CD4-positive, alpha-beta memory T cell (primary cell): ENCODE measurements at regions not wholly inside any gene's neighbourhood (a gene's known extent, or its start where the extent isn't known, plus 50 kb on each side); places are given as distances from the start of the nearest gene placed in this dataset.

Experiments used
- CTCF ChIA-PET: fragments of 350-600 bp; sonication (Branson Sonifier 250); formaldehyde crosslinking; loops from one replicate; lab custom pipeline; 2021; ENCODE audit warnings: inconsistent platforms; ENCODE audit not compliant: partially characterized antibody; lab: Charles Lee
- POLR2A ChIA-PET: fragments of 350-600 bp; sonication (Branson Sonifier 250); formaldehyde crosslinking; loops from one replicate; lab custom pipeline; 2021; ENCODE audit not compliant: partially characterized antibody; lab: Charles Lee
- DNase-seq, 5 donors: peaks; one replicate each; pipeline versions ENCODE4 v3.0.0 to v3.0.0-alpha.2; 2020 to 2022; ENCODE audit warnings: mixed read lengths in 1 of 5
- H3K27ac ChIP-seq: one replicate; pipeline ENCODE4 v1.7.0; 2013; ENCODE audit warnings: low read depth, low read length
- H3K27me3 ChIP-seq: 2 replicates; pipeline ENCODE4 v1.7.0; 2013; ENCODE audit warnings: mild to moderate bottlenecking, low read length, moderate library complexity; ENCODE audit not compliant: insufficient read depth
- H3K36me3 ChIP-seq: 2 replicates; pipeline ENCODE4 v1.7.0; 2013; ENCODE audit warnings: mild to moderate bottlenecking, low read length, moderate library complexity; ENCODE audit not compliant: insufficient read depth
- H3K4me1 ChIP-seq: 2 replicates; pipeline ENCODE4 v1.7.0; 2013; ENCODE audit warnings: mild to moderate bottlenecking, low read length, moderate library complexity; ENCODE audit not compliant: insufficient read depth
- H3K4me3 ChIP-seq, 2 donors: one replicate each; pipeline ENCODE4 v1.7.0; 2013; ENCODE audit warnings: low read length in 2 of 2, mild to moderate bottlenecking in 1 of 2
- H3K9me3 ChIP-seq, 2 donors: one replicate each; pipeline ENCODE4 v1.7.0; 2013; ENCODE audit warnings: low read length in 2 of 2, control low read depth in 1 of 2; ENCODE audit not compliant: control insufficient read depth in 1 of 2
- H3K27ac Mint-ChIP-seq, 7 donors: one replicate each; pipeline ENCODE4 v1.8.0; 2020 to 2021; ENCODE audit warnings: mixed read lengths in 7 of 7, mild to moderate bottlenecking in 6 of 7, inconsistent platforms in 3 of 7, moderate library complexity in 3 of 7
- H3K27me3 Mint-ChIP-seq, 2 donors: one replicate each; pipeline ENCODE4 v1.8.0; 2020 to 2021; ENCODE audit warnings: mixed read lengths in 2 of 2
- H3K36me3 Mint-ChIP-seq, 2 donors: one replicate each; pipeline ENCODE4 v1.8.0; 2020 to 2021; ENCODE audit warnings: mixed read lengths in 2 of 2, inconsistent platforms in 1 of 2, mild to moderate bottlenecking in 1 of 2
- H3K4me1 Mint-ChIP-seq, 4 donors: one replicate each; pipeline ENCODE4 v1.8.0; 2020 to 2021; ENCODE audit warnings: mixed read lengths in 4 of 4, mild to moderate bottlenecking in 1 of 4
- H3K4me3 Mint-ChIP-seq, 8 donors: one replicate each; pipeline ENCODE4 v1.8.0; 2020 to 2021; ENCODE audit warnings: mixed read lengths in 8 of 8, mild to moderate bottlenecking in 7 of 8, moderate library complexity in 6 of 8, inconsistent platforms in 3 of 8
- H3K9me3 Mint-ChIP-seq, 8 donors: one replicate each; pipeline ENCODE4 v1.8.0; 2020 to 2021; ENCODE audit warnings: mixed read lengths in 8 of 8, mild to moderate bottlenecking in 5 of 8, inconsistent platforms in 3 of 8, moderate library complexity in 1 of 8
- intact Hi-C: fragments of 100-400 bp; cut with micrococcal nuclease; formaldehyde crosslinking; loops from one replicate; pipeline ENCODE4 v1.15.1; 2023

GRCh38 chr7:119105381-119105780 lies 880.9 kb downstream of the ANKRD7 start:
- Histone ChIP-seq H3K27me3 (no peaks in the 10 kb centered on the region), H3K27ac (no peak overlapping the region), H3K4me1 (no peaks in the 10 kb centered on the region), H3K4me3 (no peak overlapping the region), H3K9me3 (no peaks in the 10 kb centered on the region), H3K36me3 (no peaks in the 10 kb centered on the region)
- ChIA-PET POLR2A (no interaction called here), CTCF (no interaction called here)
- intact Hi-C loops, result no loop called here
- no peaks in the 10 kb centered on the region for H3K27me3 Mint-ChIP-seq
- H3K4me1 Mint-ChIP-seq, result no peaks in the 10 kb centered on the region
- no peaks in the 10 kb centered on the region for H3K36me3 Mint-ChIP-seq
- no peak overlapping the region for H3K27ac Mint-ChIP-seq
- H3K4me3 Mint-ChIP-seq, result no peak overlapping the region
- no peak for DNase-seq
- H3K9me3 Mint-ChIP-seq, result peaks cover 0 to 6% (median 3%) of the 10 kb centered on the region in 8 donors

DNA sequence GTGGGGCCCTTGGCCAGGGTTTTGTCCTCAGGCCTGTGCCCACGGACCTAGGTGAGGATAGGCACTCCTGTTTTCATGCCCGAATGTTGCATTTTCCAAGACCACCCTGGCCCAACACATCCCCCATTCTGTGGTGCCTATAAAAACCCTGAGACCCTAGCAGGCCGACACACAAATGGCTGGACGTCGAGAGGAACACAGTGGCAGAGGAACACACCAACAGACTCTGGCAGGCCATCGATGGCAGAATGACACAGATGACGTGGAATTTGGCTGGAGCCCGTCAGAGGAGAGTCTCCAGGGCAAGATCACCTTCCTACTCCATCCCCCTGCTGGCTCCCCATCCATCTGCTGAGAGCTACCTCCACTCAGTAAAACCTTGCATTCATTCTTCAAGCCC lies 898.8 kb downstream of the ANKRD7 start:
- ChIA-PET CTCF (no interaction called here), POLR2A (no interaction called here)
- no peaks in the 10 kb centered on the region for H3K4me1 ChIP-seq
- DNase-seq, result no peak
- no peaks in the 10 kb centered on the region for H3K27me3 Mint-ChIP-seq
- H3K4me3 ChIP-seq, result no peak overlapping the region
- H3K27me3 ChIP-seq, result no peaks in the 10 kb centered on the region
- intact Hi-C loops, result no loop called here
- H3K27ac Mint-ChIP-seq, result no peak overlapping the region
- no peaks in the 10 kb centered on the region for H3K36me3 Mint-ChIP-seq
- no peak overlapping the region for H3K27ac ChIP-seq
- no peaks in the 10 kb centered on the region for H3K4me1 Mint-ChIP-seq
- H3K4me3 Mint-ChIP-seq, result no peak overlapping the region
- H3K36me3 ChIP-seq, result no peaks in the 10 kb centered on the region
- peaks cover 0 to 5% of the 10 kb centered on the region in 2 donors for H3K9me3 ChIP-seq
- peaks cover 0 to 5% (median 4%) of the 10 kb centered on the region in 8 donors for H3K9me3 Mint-ChIP-seq

- Histone ChIP-seq H3K4me3 (no peak overlapping the region), H3K4me1 (no peaks in the 10 kb centered on the region), H3K27ac (no peak overlapping the region), H3K36me3 (no peaks in the 10 kb centered on the region), H3K9me3 (peaks cover 0 to 5% of the 10 kb centered on the region in 2 donors), H3K27me3 (no peaks in the 10 kb centered on the region)
- Mint-ChIP-seq H3K9me3 (peaks cover 0 to 7% (median 5%) of the 10 kb centered on the region in 8 donors), H3K36me3 (no peaks in the 10 kb centered on the region), H3K4me3 (no peak overlapping the region), H3K27ac (no peak overlapping the region), H3K4me1 (no peaks in the 10 kb centered on the region), H3K27me3 (no peaks in the 10 kb centered on the region)
- CTCF ChIA-PET, result no interaction called here
- POLR2A ChIA-PET, result no interaction called here
- intact Hi-C loops, result no loop called here
- DNase-seq, result no peak
Observed at GRCh38 chr7:119127706-119128105, 903.2 kb downstream of the ANKRD7 start.

DNA sequence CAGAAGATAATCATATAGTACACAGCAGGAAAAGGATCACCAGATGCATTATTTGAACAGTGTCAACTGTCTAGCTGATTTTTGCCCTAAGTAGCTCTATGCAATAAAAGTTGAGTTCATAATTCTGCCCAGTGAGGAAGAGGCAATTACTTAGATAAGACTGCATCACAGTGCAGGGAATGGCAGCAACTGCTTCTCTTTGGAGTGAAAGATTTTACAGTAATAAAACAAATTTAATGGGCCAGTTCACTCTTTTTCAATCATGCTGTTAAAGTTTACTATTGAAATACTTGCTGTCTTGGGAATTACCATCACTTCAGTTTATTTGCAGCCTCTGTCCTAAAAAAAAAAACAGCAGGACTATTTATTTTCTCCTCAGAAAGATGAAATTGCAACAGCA lies 907.9 kb downstream of the ANKRD7 start:
- no peaks in the 10 kb centered on the region for H3K4me1 Mint-ChIP-seq
- H3K27ac ChIP-seq, result no peak overlapping the region
- H3K9me3 ChIP-seq, result no peaks in the 10 kb centered on the region
- intact Hi-C loops, result no loop called here
- no peaks in the 10 kb centered on the region for H3K4me1 ChIP-seq
- no peaks in the 10 kb centered on the region for H3K36me3 ChIP-seq
- H3K9me3 Mint-ChIP-seq, result peaks cover 0 to 7% (median 3%) of the 10 kb centered on the region in 8 donors
- DNase-seq, result no peak
- no peak overlapping the region for H3K27ac Mint-ChIP-seq
- H3K36me3 Mint-ChIP-seq, result no peaks in the 10 kb centered on the region
- H3K27me3 ChIP-seq, result no peaks in the 10 kb centered on the region
- POLR2A ChIA-PET, result no interaction called here
- no peak overlapping the region for H3K4me3 ChIP-seq
- no peak overlapping the region for H3K4me3 Mint-ChIP-seq
- CTCF ChIA-PET, result no interaction called here
- no peaks in the 10 kb centered on the region for H3K27me3 Mint-ChIP-seq

GRCh38 chr7:119167431-119167830 lies 942.9 kb downstream of the ANKRD7 start:
- Histone ChIP-seq H3K4me3 (no peak overlapping the region), H3K9me3 (no peaks in the 10 kb centered on the region), H3K36me3 (no peaks in the 10 kb centered on the region), H3K27me3 (no peaks in the 10 kb centered on the region), H3K27ac (no peak overlapping the region), H3K4me1 (no peaks in the 10 kb centered on the region)
- Mint-ChIP-seq H3K4me3 (no peak overlapping the region), H3K9me3 (peaks cover 0 to 35% (median 15%) of the 10 kb centered on the region in 8 donors), H3K36me3 (no peaks in the 10 kb centered on the region), H3K27me3 (no peaks in the 10 kb centered on the region), H3K4me1 (no peaks in the 10 kb centered on the region), H3K27ac (no peak overlapping the region)
- CTCF ChIA-PET, result no interaction called here
- no peak for DNase-seq
- intact Hi-C loops, result no loop called here
- POLR2A ChIA-PET, result no interaction called here

DNA sequence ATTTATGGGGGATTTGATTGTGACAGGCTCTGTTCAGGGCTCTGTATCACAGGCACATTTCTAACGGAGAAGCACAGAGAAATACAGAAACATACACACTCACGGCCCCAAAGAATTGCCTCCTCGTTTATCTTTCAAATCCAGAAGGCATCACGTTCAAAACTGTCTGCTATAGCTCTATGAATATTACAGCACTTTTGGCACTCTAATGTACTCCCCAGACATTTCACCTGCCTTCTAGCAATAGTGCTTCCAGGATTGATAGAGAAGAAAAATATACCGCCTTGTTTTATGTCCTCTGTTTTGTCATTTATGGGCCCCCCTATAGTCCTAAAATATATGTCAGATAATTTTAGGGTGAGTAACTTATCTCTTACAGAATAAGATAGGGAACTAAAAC lies 947.5 kb downstream of the ANKRD7 start:
- POLR2A ChIA-PET, result no interaction called here

GRCh38 chr7:119175911-119176627 lies 951.6 kb downstream of the ANKRD7 start:
- no peak for DNase-seq
- Histone ChIP-seq H3K27ac (no peak overlapping the region), H3K4me3 (no peak overlapping the region), H3K27me3 (no peaks in the 10 kb centered on the region), H3K4me1 (no peaks in the 10 kb centered on the region), H3K36me3 (no peaks in the 10 kb centered on the region), H3K9me3 (no peaks in the 10 kb centered on the region)
- intact Hi-C loops, result no loop called here
- Mint-ChIP-seq H3K27ac (no peak overlapping the region), H3K36me3 (no peaks in the 10 kb centered on the region), H3K27me3 (no peaks in the 10 kb centered on the region), H3K9me3 (peaks cover 0 to 7% (median 2%) of the 10 kb centered on the region in 8 donors), H3K4me1 (no peaks in the 10 kb centered on the region), H3K4me3 (no peak overlapping the region)
- ChIA-PET POLR2A (no interaction called here), CTCF (no interaction called here)

More for the DNA sequence above, 947.5 kb downstream of the ANKRD7 start:
- Mint-ChIP-seq H3K4me1 (no peaks in the 10 kb centered on the region), H3K4me3 (no peak overlapping the region), H3K36me3 (no peaks in the 10 kb centered on the region), H3K27ac (no peak overlapping the region), H3K9me3 (peaks cover 0 to 17% (median 7%) of the 10 kb centered on the region in 8 donors), H3K27me3 (no peaks in the 10 kb centered on the region)
- no peak overlapping the region for H3K4me3 ChIP-seq
- H3K9me3 ChIP-seq, result no peaks in the 10 kb centered on the region
- no peaks in the 10 kb centered on the region for H3K36me3 ChIP-seq
- H3K27ac ChIP-seq, result no peak overlapping the region
- no peaks in the 10 kb centered on the region for H3K27me3 ChIP-seq
- CTCF ChIA-PET, result no interaction called here
- no peaks in the 10 kb centered on the region for H3K4me1 ChIP-seq
- DNase-seq, result no peak
- intact Hi-C loops, result no loop called here
